ENCODE measurements at regions not wholly inside any gene's neighbourhood (a gene's known extent, or its start where the extent isn't known, plus 50 kb on each side); places are given as distances from the start of the nearest gene placed in this dataset.

DNA sequence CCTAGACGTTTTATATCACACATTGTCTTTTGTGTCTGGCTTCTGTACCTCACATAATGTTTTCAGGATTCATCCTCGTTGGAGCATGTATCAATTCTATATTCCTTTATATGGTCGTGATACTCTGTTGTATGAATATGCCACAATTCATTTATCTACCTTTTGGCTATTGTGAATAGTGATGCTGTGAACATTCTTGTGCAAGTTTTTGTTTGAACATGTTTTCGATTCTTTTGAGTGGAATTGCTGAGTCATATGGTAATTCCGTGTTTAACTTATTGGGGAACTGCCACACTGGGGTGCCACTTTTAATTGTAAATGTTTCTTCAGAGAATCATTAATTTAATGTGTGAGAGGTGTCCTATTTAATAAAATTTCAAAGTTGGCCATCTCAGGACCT lies 101.2 kb downstream of the SLC35B3 start:
- 75 to 76% methylated on average over 5 of the region's 5 CpGs for WGBS, 2 donors
- no peaks in the 10 kb centered on the region for H3K36me3 ChIP-seq
- H3K9me3 ChIP-seq = no peaks in the 10 kb centered on the region
- TF ChIP-seq POLR2A (IDR thresholded peaks at IDR 0.05) (no peak), POLR2AphosphoS5 (IDR thresholded peaks at IDR 0.05) (no peak), EP300 (IDR thresholded peaks at IDR 0.05) (no peak)
- TF ChIP-seq, protein P1, sequence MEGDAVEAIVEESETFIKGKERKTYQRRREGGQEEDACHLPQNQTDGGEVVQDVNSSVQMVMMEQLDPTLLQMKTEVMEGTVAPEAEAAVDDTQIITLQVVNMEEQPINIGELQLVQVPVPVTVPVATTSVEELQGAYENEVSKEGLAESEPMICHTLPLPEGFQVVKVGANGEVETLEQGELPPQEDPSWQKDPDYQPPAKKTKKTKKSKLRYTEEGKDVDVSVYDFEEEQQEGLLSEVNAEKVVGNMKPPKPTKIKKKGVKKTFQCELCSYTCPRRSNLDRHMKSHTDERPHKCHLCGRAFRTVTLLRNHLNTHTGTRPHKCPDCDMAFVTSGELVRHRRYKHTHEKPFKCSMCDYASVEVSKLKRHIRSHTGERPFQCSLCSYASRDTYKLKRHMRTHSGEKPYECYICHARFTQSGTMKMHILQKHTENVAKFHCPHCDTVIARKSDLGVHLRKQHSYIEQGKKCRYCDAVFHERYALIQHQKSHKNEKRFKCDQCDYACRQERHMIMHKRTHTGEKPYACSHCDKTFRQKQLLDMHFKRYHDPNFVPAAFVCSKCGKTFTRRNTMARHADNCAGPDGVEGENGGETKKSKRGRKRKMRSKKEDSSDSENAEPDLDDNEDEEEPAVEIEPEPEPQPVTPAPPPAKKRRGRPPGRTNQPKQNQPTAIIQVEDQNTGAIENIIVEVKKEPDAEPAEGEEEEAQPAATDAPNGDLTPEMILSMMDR (IDR thresholded peaks at IDR 0.05) = no peak
- no peaks in the 10 kb centered on the region for H3K27me3 ChIP-seq
- no peaks in the 10 kb centered on the region for H3K4me1 ChIP-seq
- no peak overlapping the region for H3K4me3 ChIP-seq
- H3K27ac ChIP-seq = no peak overlapping the region
- intact Hi-C loops (cut with DNase I) = no loop called here
- no peak for DNase-seq

DNA sequence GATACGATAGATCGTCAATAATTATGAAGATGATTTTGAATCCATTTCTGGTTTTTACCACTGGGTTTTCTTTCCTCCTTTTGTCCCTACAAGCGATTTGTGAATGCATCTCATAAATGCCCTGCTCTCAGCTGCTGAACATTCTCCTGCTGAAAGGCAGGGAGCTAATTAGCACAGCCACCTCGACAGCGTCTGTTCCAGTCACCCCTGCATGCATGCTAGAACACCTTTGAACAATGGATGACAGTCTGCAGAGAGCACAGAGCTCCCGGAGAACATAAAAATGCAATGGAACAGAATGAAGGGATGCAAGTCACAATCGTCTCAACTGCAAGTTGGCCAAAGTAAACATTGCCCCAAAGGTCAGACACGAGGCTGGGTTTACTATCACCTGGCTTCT lies 105.8 kb downstream of the SLC35B3 start:
- WGBS, 2 donors = 24 to 48% methylated on average over 8 of the region's 8 CpGs
- DNase-seq = no peak
- no peaks in the 10 kb centered on the region for H3K4me1 ChIP-seq
- no peaks in the 10 kb centered on the region for H3K9me3 ChIP-seq
- no peaks in the 10 kb centered on the region for H3K36me3 ChIP-seq
- H3K27ac ChIP-seq = no peak overlapping the region
- H3K4me3 ChIP-seq = no peak overlapping the region
- intact Hi-C loops (cut with DNase I) = no loop called here
- TF ChIP-seq, protein P1 (IDR thresholded peaks at IDR 0.05) = no peak
- H3K27me3 ChIP-seq = no peaks in the 10 kb centered on the region

DNA sequence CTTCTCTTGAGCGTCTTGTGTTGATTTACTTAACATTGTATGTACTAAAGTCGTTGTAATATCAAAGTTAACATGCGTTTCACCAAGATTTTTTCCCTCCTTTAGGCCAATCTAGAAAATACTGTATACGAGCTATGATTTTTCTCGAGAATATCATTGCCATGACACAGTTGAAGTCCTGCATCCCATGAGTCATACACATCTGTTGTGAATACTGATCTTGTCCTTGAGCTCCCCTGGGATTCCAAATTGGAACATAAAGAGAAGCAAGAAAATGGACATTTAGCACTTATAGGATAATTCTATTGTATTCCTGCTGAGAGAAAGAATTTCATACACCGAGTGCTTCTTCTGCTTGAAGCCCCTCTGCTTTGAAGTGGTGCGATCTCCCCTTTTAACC lies 109.6 kb downstream of the SLC35B3 start:
- TF ChIP-seq POLR2A (IDR thresholded peaks at IDR 0.05) (no peak), EP300 (IDR thresholded peaks at IDR 0.05) (no peak)
- TF ChIP-seq, protein P1 (IDR thresholded peaks at IDR 0.05) = no peak
- Histone ChIP-seq H3K27me3 (no peaks in the 10 kb centered on the region), H3K4me1 (no peaks in the 10 kb centered on the region), H3K9me3 (no peaks in the 10 kb centered on the region), H3K4me3 (no peak overlapping the region), H3K36me3 (no peaks in the 10 kb centered on the region), H3K27ac (no peak overlapping the region)
- intact Hi-C loops (cut with DNase I) = no loop called here
- 76 to 82% methylated on average over 7 of the region's 7 CpGs for WGBS, 2 donors
- no peak for DNase-seq

DNA sequence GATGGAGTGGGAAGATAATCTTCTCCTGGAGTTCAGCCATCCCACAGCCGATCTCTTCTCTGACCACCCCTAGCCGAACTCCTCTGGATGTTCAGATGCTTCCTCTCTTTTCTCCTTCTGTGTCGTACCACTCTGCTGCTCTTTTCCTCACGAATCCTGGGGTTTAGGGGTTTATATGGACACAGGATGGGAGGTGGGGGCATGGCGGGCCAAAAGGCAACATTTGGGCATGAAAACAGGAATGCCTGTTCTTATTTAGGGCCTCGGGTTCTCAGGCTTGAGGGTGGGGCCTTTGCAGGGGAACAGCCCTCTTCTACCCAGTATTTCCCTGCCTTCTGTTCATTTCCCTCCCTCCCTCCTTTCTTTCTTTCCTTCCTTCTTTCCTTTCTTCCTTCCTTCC lies 112.7 kb downstream of the SLC35B3 start:
- Histone ChIP-seq H3K36me3 (no peaks in the 10 kb centered on the region), H3K27me3 (no peaks in the 10 kb centered on the region), H3K4me1 (no peaks in the 10 kb centered on the region), H3K4me3 (no peak overlapping the region), H3K9me3 (no peaks in the 10 kb centered on the region), H3K27ac (no peak overlapping the region)
- TF ChIP-seq POLR2A (IDR thresholded peaks at IDR 0.05) = no peak
- DNase-seq = no peak
- WGBS, 2 donors = 90 to 91% methylated on average over 6 of the region's 6 CpGs
- intact Hi-C loops (cut with DNase I) = no loop called here

DNA sequence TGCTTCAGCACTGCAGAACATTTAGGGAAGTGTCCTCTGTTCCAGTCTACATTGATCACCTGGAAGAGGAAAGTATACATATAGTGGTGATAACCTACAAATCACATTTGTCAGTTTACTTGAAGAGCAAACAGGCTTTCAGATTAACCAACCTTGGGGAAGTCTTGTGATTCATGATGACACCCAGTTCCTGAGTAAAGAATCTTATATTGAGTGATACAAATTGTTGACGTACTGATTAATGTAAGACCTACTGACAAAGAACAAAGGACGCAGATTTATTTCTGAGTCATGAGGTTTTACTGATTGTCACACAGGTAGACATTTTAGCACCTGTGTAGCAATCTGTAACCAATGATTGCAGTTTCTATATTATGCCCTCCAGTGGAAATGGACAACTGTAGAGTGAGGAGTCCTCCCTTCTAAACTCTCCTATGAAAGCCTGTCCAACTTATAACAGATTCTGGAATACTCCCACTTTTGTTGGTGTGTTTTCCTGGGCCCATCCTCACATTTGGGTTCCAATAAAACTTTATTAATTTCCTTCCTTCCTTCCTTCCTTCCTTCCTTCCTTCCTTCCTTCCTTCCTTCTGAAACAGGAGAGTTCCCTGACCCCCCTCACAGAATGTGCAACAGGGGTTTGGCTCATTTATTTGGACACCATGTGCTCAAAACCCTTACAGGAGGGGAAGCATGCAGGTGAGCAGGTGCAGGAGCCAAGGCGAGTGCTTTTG lies 113.5 kb downstream of the SLC35B3 start:
- H3K9me3 ChIP-seq = no peaks in the 10 kb centered on the region
- DNase-seq = no peak
- no peaks in the 10 kb centered on the region for H3K36me3 ChIP-seq
- no peaks in the 10 kb centered on the region for H3K4me1 ChIP-seq
- H3K27me3 ChIP-seq = no peaks in the 10 kb centered on the region
- no peak overlapping the region for H3K4me3 ChIP-seq
- TF ChIP-seq EP300 (IDR thresholded peaks at IDR 0.05) = no peak
- TF ChIP-seq, protein P1 (IDR thresholded peaks at IDR 0.05) = no peak
- no peak overlapping the region for H3K27ac ChIP-seq
- intact Hi-C loops (cut with DNase I) = no loop called here
- 89 to 91% methylated on average over 3 of the region's 3 CpGs for WGBS, 2 donors
